Suprapubic skin (tissue), 4 donors: ENCODE measurements at regions not wholly inside any gene's neighbourhood (a gene's known extent, or its start where the extent isn't known, plus 50 kb on each side); places are given as distances from the start of the nearest gene placed in this dataset.

Experiments used
- DNase-seq, 2 donors: peaks; one replicate each; pipeline ENCODE4 v3.0.0-alpha.2; 2019; ENCODE audit warnings: low spot score in 2 of 2
- H3K27ac ChIP-seq: fragments of 200-600 bp; sonication (generic); one replicate; pipeline ENCODE4 v1.5.1; 2019
- H3K27me3 ChIP-seq: fragments of 200-600 bp; sonication (generic); one replicate; pipeline ENCODE4 v1.5.1; 2019
- H3K36me3 ChIP-seq: fragments of 200-600 bp; sonication (generic); one replicate; pipeline ENCODE4 v1.5.1; 2019
- H3K4me1 ChIP-seq: fragments of 200-600 bp; sonication (generic); one replicate; pipeline ENCODE4 v1.5.1; 2019
- H3K4me3 ChIP-seq: fragments of 200-600 bp; sonication (generic); one replicate; pipeline ENCODE4 v1.5.1; 2019; ENCODE audit warnings: mild to moderate bottlenecking
- H3K9me3 ChIP-seq: fragments of 200-600 bp; sonication (generic); one replicate; pipeline ENCODE4 v1.5.1; 2019
- EP300 ChIP-seq: sonication (generic); formaldehyde crosslinking; IDR thresholded peaks from one replicate; pipeline ENCODE4 v1.6.1; 2017; ENCODE audit warnings: antibody characterized with exemption
- POLR2A ChIP-seq, 2 donors: fragments of 450-650 bp; IDR thresholded peaks; one replicate each; pipeline ENCODE4 v1.6.1; 2017; ENCODE audit warnings: antibody characterized with exemption in 2 of 2, mild to moderate bottlenecking in 2 of 2, moderate library complexity in 2 of 2
- POLR2AphosphoS5 ChIP-seq, 3 donors: sonication (generic); formaldehyde crosslinking; IDR thresholded peaks; one replicate each; pipeline ENCODE4 v1.6.1; 2017; ENCODE audit warnings: antibody characterized with exemption in 3 of 3
- WGBS: methylation state at CpG from one replicate; pipeline ENCODE4 v1.1.5; 2018; 5-methylcytosine and 5-hydroxymethylcytosine counted together
- TF ChIP-seq, protein P1 (sequence below), 2 donors: fragments of 200-600 bp in 1 of 2; fragments of 450-650 bp in 1 of 2; sonication (generic) in 1 of 2; IDR thresholded peaks; one replicate each; pipeline ENCODE4 v1.5.1; 2016 to 2019; ENCODE audit warnings: antibody characterized with exemption in 2 of 2, mild to moderate bottlenecking in 1 of 2, moderate library complexity in 1 of 2

DNA sequence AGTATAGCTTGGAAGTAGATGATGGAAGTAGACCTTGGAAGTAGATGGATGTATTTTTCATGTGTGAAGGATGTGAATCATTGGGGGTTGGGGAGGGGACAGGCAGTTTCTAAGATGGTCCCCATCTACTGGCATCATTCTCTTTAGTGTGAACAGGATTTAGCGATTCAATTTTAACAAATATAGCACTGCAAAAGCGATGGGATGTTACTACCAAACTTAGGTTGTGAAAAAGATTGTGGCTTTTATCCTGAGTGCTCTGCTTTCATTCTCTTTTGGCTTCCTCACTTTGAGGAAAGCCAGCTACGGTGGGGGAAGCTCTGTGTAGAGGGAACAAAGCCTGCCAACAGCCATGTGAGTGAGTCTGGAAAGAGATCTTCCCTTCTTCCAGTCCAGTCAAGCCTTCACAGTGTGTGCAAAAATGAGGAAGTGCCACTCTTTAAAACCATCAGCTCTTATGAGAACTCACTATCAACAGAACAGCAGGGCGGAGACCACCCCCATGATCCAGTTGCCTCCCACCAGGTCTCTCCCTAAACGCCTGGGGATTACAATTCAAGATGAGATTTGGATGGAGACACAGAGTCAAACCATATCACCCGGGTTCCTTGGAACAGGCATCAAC lies 441.4 kb downstream of the SH3GL2 start:
- H3K27ac ChIP-seq = no peak overlapping the region
- no peak for DNase-seq
- H3K4me3 ChIP-seq = no peak overlapping the region
- H3K4me1 ChIP-seq = no peaks in the 10 kb centered on the region
- H3K36me3 ChIP-seq = no peaks in the 10 kb centered on the region
- 76% methylated on average over 6 of the region's 6 CpGs for WGBS
- no peaks in the 10 kb centered on the region for H3K27me3 ChIP-seq
- no peak for TF ChIP-seq POLR2A (IDR thresholded peaks at IDR 0.05)
- no peak for TF ChIP-seq POLR2AphosphoS5 (IDR thresholded peaks at IDR 0.05)
- TF ChIP-seq, protein P1, sequence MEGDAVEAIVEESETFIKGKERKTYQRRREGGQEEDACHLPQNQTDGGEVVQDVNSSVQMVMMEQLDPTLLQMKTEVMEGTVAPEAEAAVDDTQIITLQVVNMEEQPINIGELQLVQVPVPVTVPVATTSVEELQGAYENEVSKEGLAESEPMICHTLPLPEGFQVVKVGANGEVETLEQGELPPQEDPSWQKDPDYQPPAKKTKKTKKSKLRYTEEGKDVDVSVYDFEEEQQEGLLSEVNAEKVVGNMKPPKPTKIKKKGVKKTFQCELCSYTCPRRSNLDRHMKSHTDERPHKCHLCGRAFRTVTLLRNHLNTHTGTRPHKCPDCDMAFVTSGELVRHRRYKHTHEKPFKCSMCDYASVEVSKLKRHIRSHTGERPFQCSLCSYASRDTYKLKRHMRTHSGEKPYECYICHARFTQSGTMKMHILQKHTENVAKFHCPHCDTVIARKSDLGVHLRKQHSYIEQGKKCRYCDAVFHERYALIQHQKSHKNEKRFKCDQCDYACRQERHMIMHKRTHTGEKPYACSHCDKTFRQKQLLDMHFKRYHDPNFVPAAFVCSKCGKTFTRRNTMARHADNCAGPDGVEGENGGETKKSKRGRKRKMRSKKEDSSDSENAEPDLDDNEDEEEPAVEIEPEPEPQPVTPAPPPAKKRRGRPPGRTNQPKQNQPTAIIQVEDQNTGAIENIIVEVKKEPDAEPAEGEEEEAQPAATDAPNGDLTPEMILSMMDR (IDR thresholded peaks at IDR 0.05) = no peak
- TF ChIP-seq EP300 = no peak
- peaks cover 5% of the 10 kb centered on the region for H3K9me3 ChIP-seq

- H3K27me3 ChIP-seq = no peaks in the 10 kb centered on the region
- H3K9me3 ChIP-seq = peaks cover 5% of the 10 kb centered on the region
- no peaks in the 10 kb centered on the region for H3K36me3 ChIP-seq
- no peak for DNase-seq
- H3K4me1 ChIP-seq = no peaks in the 10 kb centered on the region
- no peak overlapping the region for H3K27ac ChIP-seq
- H3K4me3 ChIP-seq = no peak overlapping the region
- 99% methylated on average over 2 of the region's 2 CpGs for WGBS
- TF ChIP-seq EP300 = no peak
- TF ChIP-seq POLR2A (IDR thresholded peaks at IDR 0.05) = no peak
- TF ChIP-seq, protein P1 (IDR thresholded peaks at IDR 0.05) = no peak
- TF ChIP-seq POLR2AphosphoS5 (IDR thresholded peaks at IDR 0.05) = no peak
These were observed 443.8 kb downstream of the SH3GL2 start for GRCh38 chr9:18022642-18023041.

DNA sequence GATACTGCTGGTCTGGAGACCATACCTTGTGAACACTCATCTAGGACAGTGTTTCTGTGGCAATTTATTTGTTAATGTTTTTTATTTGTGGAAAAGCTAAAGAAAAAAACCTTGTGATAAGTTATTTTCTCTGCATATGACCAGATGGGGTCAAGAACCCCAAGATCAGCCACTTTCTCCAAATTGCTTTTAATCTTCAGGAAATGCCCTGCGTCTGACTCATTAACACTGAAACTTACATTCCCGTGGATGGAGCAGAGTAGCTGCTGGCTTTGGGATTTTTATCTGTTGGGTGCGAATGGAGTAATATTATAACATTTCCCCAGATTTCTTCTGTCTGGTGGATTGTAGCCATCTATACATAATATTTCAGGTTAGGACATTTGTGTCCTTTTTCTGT lies 444.5 kb downstream of the SH3GL2 start:
- H3K9me3 ChIP-seq = peaks cover under 1% of the 10 kb centered on the region
- no peak overlapping the region for H3K27ac ChIP-seq
- H3K4me1 ChIP-seq = no peaks in the 10 kb centered on the region
- TF ChIP-seq EP300 = no peak
- no peak for TF ChIP-seq POLR2A (IDR thresholded peaks at IDR 0.05)
- no peak for TF ChIP-seq POLR2AphosphoS5 (IDR thresholded peaks at IDR 0.05)
- TF ChIP-seq, protein P1 (IDR thresholded peaks at IDR 0.05) = no peak
- DNase-seq = no peak
- H3K36me3 ChIP-seq = no peaks in the 10 kb centered on the region
- WGBS = 73% methylated on average over 3 of the region's 3 CpGs
- no peak overlapping the region for H3K4me3 ChIP-seq
- H3K27me3 ChIP-seq = no peaks in the 10 kb centered on the region

DNA sequence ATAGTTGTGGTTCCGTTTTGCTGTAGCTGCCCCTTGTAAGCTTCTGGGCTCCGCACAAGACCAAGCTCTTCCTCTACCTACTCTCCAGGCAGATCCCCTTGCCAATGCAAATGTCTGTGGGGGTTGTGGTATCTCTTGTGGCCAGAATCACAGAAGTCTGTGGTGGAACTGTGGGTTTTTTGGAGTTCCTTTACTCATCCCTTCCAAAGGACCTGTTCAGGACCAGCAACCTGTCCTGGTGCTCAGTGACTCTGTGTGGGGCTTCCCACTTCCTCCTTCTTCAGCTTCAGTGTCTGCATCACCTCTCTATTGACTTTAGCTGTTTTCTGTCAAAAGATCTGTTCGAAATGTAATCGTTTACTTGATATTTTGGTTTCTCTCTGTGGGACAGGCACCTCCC lies 441.3 kb upstream of the ADAMTSL1 start:
- H3K4me3 ChIP-seq = no peak overlapping the region
- no peak for DNase-seq
- H3K9me3 ChIP-seq = peaks cover 7% of the 10 kb centered on the region
- H3K27me3 ChIP-seq = no peaks in the 10 kb centered on the region
- H3K27ac ChIP-seq = no peak overlapping the region
- no peaks in the 10 kb centered on the region for H3K36me3 ChIP-seq
- WGBS = 93% methylated on average over 4 of the region's 4 CpGs
- TF ChIP-seq EP300 (no peak), POLR2AphosphoS5 (IDR thresholded peaks at IDR 0.05) (no peak), POLR2A (IDR thresholded peaks at IDR 0.05) (no peak)
- TF ChIP-seq, protein P1 (IDR thresholded peaks at IDR 0.05) = no peak
- H3K4me1 ChIP-seq = no peaks in the 10 kb centered on the region

GRCh38 chr9:18036422-18037187 lies 437.3 kb upstream of the ADAMTSL1 start:
- Histone ChIP-seq H3K27me3 (no peaks in the 10 kb centered on the region), H3K4me3 (no peak overlapping the region), H3K36me3 (no peaks in the 10 kb centered on the region), H3K27ac (no peak overlapping the region), H3K4me1 (no peaks in the 10 kb centered on the region), H3K9me3 (peaks cover under 1% of the 10 kb centered on the region)
- DNase-seq = no peak
- 73% methylated on average over 3 of the region's 3 CpGs for WGBS
- TF ChIP-seq EP300 (no peak), POLR2A (IDR thresholded peaks at IDR 0.05) (no peak), POLR2AphosphoS5 (IDR thresholded peaks at IDR 0.05) (no peak)
- TF ChIP-seq, protein P1 (IDR thresholded peaks at IDR 0.05) = no peak
